ENCODE measurements at regions not wholly inside any gene's neighbourhood (a gene's known extent, or its start where the extent isn't known, plus 50 kb on each side); places are given as distances from the start of the nearest gene placed in this dataset.

DNA sequence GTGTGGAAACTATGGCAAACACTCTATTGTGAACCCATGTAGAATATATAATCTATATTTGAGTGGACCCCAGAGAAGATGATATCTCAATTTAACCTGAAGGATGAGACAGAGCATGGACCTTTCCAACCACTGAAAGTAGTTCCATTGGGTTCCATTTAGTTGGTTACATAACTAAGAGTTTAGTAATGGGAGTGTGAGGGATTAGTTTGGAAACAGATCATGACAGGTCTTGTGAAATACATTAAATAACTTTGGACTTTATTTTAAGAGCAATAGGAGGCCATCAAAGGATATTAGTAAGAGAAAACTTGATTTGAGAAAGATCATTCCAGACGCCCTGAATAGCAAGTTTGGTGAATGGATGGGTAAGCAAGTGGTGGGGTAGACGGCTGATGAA lies 487.2 kb upstream of the ROBO2 start:
- no peak for TF ChIP-seq POLR2A (IDR thresholded peaks at IDR 0.05; ENCODE audit: low read depth, low read length)
- TF ChIP-seq TAF1 (IDR thresholded peaks at IDR 0.05; ENCODE audit: borderline replicate concordance, low read depth, low read length) = no peak
- no peak for TF ChIP-seq POLR2AphosphoS5 (IDR thresholded peaks at IDR 0.05; ENCODE audit: low read depth, low read length)

Data from GM12892 (cell line).